GM18519 (cell line): ENCODE measurements at regions not wholly inside any gene's neighbourhood (a gene's known extent, or its start where the extent isn't known, plus 50 kb on each side); places are given as distances from the start of the nearest gene placed in this dataset.

Source experiments
- ATAC-seq: cut with Tn5 transposase; IDR thresholded peaks from one replicate; pipeline ENCODE4 v1.9.1; 2021; ENCODE audit warnings: mild to moderate bottlenecking, moderate library complexity; ENCODE audit not compliant: unreplicated experiment, low FRiP score

GRCh38 chr4:81966676-81967075 lies 407.1 kb downstream of the HNRNPD start:
- no peak for ATAC-seq

DNA sequence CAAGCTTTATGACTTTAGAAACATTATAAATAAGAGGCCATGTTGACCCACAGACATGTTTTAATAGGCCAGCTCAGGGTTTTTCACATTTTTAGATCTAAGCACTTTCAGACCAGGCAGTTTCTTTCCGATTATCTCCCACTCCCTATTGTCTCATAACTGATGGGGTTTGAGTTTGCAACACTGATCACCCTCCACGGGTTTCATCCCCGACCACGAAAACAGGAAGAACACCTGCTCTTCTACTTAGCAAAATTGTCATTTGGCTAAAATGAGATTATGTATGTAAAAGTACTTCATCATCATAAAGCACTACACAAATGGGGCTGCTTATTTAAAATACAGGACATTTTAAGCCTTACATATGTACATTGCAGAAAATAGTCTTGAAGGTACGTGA lies 407.9 kb downstream of the HNRNPD start:
- no peak for ATAC-seq

- ATAC-seq, result no peak
Measured at GRCh38 chr4:81965454-81965853, 408.3 kb downstream of the HNRNPD start.

DNA sequence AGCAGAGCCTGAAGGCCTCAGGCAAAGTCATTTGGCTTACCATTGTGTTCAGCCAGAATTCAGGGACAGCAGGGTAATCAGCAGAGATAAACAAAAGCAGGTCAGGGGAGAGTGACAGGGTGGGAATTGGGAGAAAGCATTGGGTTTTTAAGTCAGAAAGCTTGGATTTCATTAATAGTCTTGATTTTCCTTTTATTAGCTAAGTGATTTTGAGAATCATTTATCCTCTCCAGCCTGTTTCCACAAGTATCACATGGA lies 410.1 kb downstream of the HNRNPD start:
- no peak for ATAC-seq

- ATAC-seq, result no peak
Measured at GRCh38 chr4:81963015-81963762, 410.6 kb downstream of the HNRNPD start.

- no peak for ATAC-seq
Measured at GRCh38 chr4:81960961-81961360, 412.8 kb downstream of the HNRNPD start.

GRCh38 chr4:81954271-81954670 lies 419.5 kb downstream of the HNRNPD start:
- no peak for ATAC-seq

DNA sequence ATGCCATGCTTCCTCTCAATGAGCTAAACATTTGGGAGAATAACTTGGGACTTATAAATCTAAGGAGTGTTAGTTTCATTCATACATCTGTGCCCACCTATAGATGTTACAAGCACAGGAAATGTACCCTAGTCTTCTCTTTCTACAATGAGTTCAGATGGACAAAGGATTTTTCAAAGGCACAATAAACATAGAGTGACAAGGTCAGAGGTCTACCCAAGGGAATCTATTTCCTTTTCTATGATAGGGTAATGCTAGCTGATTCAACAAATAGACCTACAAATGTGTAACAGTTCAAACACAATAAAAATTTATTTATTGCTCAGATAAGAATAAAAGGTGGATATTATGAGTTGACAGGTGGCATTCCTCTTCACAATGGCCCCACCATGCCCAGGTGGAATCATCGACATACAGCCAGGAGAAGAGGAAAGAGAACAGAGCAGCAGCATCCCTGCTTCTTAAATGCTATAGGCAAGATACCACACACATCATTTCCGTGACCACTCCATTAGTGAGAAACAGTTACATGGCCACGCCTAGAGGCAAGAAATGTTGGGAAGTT lies 421.8 kb downstream of the HNRNPD start:
- no peak for ATAC-seq

DNA sequence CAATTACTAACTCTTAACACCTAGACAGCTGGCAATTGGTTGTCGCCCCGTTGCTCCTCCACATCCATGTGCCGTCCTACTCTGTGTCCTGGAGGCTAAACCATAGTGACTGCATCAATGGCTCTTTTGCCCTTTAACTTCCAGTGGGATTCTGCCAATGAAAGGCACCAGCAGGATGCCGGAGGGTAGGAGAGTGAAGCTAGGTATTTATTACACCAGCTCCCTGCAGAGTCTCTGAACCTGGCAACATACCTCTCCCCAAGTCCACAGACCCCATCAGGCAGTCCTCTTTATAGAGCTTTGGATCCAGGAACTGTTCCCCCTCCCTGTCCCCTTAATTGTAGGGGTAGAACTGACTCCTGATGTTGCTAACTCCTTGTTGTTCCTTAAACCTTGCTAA lies 426.8 kb downstream of the HNRNPD start:
- ATAC-seq, result no peak

GRCh38 chr4:81930506-81931238 lies 443.1 kb downstream of the HNRNPD start:
- no peak for ATAC-seq

DNA sequence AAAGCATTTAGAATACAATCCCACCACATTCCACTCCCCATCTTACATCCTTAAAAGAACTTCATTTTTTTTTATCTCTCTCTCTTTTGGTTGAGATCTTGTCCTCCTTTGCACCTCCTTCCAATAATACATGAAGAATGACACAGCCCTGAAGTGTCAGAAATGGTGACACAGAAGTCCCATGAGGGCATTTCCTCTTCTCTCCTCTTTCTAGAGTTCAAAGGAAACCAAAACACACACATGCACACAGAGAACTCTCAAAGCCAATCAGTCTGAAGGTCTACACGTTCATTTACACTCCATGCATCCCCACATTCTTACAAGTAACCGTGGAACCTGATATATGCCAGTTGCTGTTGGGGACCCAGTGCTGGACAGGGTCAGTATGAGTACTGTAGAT lies 450.7 kb downstream of the HNRNPD start:
- no peak for ATAC-seq

DNA sequence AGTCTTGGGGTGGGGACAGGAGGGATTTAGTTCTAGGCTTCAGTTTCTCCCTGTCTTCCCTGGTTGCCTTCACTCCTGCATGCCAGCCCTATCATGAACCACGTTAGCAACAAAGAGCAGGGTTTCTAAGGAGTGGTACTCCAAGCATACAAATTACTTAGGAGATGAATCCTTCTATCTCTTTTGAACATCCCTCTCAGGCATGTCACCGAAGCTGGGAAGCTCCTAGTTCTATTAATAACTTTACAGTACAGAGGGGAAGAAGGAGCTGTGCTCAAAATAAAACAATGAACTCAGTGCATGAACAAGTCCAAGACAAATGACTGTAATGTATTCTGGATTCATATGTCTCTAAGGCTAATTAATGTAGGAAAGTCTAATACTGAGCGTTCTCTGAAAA lies 450.6 kb upstream of the RASGEF1B start:
- ATAC-seq, result no peak

- ATAC-seq, result no peak
Measured at GRCh38 chr4:81921751-81922159, 450.0 kb upstream of the RASGEF1B start.

DNA sequence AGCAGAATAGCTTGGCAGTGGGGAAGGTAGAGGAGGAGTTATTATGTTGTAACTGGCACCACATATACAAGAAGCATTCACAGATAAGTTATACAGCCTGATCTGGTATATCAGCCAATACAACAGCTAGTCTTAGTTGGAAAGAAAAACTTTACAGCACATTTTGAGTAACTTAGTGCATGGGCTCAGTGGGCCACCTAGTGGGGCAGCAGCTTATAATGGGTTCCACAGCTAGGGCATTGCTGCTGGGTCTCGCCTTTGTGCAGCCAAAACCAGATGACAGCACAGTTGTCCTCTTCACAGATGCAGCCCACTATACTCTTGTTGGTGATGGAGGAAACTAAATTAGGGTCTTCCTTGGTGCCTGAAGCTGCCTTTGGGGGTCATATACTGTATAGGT lies 448.1 kb upstream of the RASGEF1B start:
- ATAC-seq, result no peak

DNA sequence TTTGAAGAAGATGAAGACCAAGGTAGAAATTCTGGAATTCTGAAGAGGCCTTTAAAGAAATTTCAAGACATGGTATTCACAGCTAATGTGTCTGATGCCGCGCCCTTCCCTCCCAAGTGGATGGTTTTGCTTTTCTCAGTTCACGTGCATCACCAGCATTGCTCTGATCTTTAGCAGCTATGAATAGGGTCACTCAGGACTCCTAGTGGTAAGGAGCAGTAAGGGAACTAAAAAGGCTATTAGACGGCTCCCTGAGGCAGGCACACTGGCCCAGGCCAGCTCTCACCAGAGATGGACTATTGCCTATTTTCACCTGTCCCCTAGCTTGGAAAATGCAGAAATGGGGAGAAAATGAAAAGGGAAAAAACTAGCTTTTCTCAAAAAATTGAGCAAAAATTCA lies 447.5 kb upstream of the RASGEF1B start:
- ATAC-seq, result peak; percentile 68

GRCh38 chr4:81915430-81915829 lies 443.7 kb upstream of the RASGEF1B start:
- no peak for ATAC-seq

GRCh38 chr4:81914623-81915022 lies 442.9 kb upstream of the RASGEF1B start:
- no peak for ATAC-seq

GRCh38 chr4:81913427-81913879 lies 441.7 kb upstream of the RASGEF1B start:
- peak; percentile 80 for ATAC-seq

DNA sequence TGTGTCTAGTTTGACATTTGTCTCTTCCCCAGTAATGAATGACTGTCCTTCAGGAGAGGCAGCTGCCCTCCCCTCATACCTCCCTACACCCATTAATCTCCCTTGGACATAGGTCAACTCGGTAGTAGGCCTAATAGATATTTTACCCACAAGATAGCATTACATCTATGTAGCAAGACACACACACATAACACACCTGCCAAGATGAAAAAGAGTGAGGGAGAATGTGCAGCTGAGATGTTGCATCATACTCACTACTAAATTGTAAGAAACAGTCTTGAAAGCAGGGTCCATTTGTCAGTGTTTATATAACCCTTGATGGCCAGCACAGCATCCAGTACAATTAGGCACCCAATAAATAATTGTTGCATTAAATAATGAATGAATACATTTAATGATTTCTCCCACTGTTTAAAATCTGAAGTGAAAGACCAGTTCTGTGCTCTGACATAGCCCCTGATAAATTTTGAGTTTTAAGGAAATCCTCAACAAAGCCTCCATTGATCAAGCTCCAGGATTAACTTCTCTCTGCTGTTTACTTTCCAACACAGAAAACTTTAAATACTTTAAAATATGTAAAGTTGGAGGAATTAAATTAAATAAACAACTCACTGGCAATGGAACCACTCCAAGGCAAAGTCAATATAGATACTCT lies 440.8 kb upstream of the RASGEF1B start:
- ATAC-seq, result no peak

- ATAC-seq, result no peak
Measured at GRCh38 chr4:81906905-81907304, 435.2 kb upstream of the RASGEF1B start.

- ATAC-seq, result no peak
Measured at GRCh38 chr4:81905971-81906370, 434.3 kb upstream of the RASGEF1B start.
